Activated CD4-positive, alpha-beta memory T cell treated with anti-CD3 and anti-CD28 coated beads, Interleukin-2, amount 10 ng/mL, durations not matched to agents 7 days and 5 days (primary cell): ENCODE measurements at regions not wholly inside any gene's neighbourhood (a gene's known extent, or its start where the extent isn't known, plus 50 kb on each side); places are given as distances from the start of the nearest gene placed in this dataset.
"Not testable (repeated sequence)": the region's sequence is repeated elsewhere in the genome, so short reads cannot be mapped to it uniquely, and the experiment has no call there.

Experiments
- CTCF ChIA-PET: fragments of 350-600 bp; sonication (Branson Sonifier 250); formaldehyde crosslinking; loops from one replicate; lab custom pipeline; 2021; ENCODE audit warnings: antibody characterized with exemption, inconsistent platforms; lab: Charles Lee
- POLR2A ChIA-PET: fragments of 350-600 bp; sonication (Branson Sonifier 250); formaldehyde crosslinking; loops from one replicate; lab custom pipeline; 2021; ENCODE audit warnings: antibody characterized with exemption; lab: Charles Lee
- DNase-seq: peaks from one replicate; pipeline ENCODE4 v3.0.0-alpha.2; 2020
- H3K27ac Mint-ChIP-seq: one replicate; pipeline ENCODE4 v1.8.0; 2021; ENCODE audit warnings: mild to moderate bottlenecking, mixed read lengths
- H3K27me3 Mint-ChIP-seq: one replicate; pipeline ENCODE4 v1.8.0; 2021; ENCODE audit warnings: mixed read lengths
- H3K36me3 Mint-ChIP-seq: one replicate; pipeline ENCODE4 v1.8.0; 2021; ENCODE audit warnings: low read depth, mixed read lengths
- H3K4me1 Mint-ChIP-seq: one replicate; pipeline ENCODE4 v1.8.0; 2021; ENCODE audit warnings: mixed read lengths
- H3K4me3 Mint-ChIP-seq: one replicate; pipeline ENCODE4 v1.8.0; 2021; ENCODE audit warnings: mild to moderate bottlenecking, mixed read lengths
- H3K9me3 Mint-ChIP-seq: one replicate; pipeline ENCODE4 v1.8.0; 2021; ENCODE audit warnings: mixed read lengths

DNA sequence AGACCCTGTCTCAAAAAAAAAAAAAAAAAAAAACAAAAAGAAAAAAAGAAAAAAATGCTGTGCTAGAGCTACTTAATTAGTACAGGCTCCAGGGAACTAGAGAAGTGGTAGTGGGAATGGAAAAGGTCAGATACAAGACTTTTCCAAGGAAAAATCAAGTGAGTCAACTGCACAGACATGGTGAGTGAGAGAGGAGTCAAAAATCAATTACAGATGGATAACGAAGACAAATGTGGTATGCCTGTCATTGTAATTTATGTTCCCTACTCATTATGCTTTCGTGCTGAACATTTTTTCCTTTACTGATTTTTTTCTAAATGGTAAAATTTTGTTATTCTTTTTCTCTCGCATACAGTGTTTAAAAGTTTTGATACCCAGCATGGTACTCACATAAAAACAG, 111.5 kb downstream of the MDH1 start:
- POLR2A ChIA-PET, result no interaction called here
- Mint-ChIP-seq H3K4me1 (no peaks in the 10 kb centered on the region), H3K4me3 (no peak overlapping the region)

DNA sequence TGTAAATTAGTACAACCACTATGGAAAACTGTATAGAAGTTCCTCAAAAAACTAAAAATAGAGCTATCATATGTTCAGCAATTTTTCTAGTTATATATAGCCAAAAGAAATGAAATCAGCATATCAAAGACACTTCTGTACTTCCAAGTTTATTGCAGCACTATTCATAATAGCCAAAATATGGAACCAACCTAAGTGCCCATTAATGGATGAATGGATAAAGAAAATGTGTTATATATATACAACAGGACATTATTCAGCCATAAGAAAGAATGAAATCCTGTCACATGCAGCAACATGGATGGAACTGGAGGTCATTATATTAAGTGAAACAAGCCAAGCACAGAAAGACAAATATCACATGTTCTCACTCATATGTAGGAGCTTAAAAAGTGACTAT, 112.6 kb downstream of the MDH1 start:
- H3K27ac Mint-ChIP-seq, result no peak overlapping the region
- ChIA-PET POLR2A (no interaction called here), CTCF (interaction anchor here (5.2 kb wide), 1 partner anchor 160 kb away, joined by 89 read pairs; no protein-coding TSS in a partner anchor)
- no peaks in the 10 kb centered on the region for H3K9me3 Mint-ChIP-seq
- H3K36me3 Mint-ChIP-seq, result no peaks in the 10 kb centered on the region
- H3K4me3 Mint-ChIP-seq, result no peak overlapping the region
- peaks cover 4% of the 10 kb centered on the region for H3K27me3 Mint-ChIP-seq
- no peak for DNase-seq
- H3K4me1 Mint-ChIP-seq, result no peaks in the 10 kb centered on the region

More for the DNA sequence above, 111.5 kb downstream of the MDH1 start:
- H3K36me3 Mint-ChIP-seq, result no peaks in the 10 kb centered on the region
- H3K27ac Mint-ChIP-seq, result no peak overlapping the region
- DNase-seq, result no peak
- CTCF ChIA-PET, result interaction anchor here (0.6 to 5.2 kb wide), 4 partner anchors 152 to 221 kb away, joined by 3 to 89 read pairs (median 6); no protein-coding TSS in a partner anchor
- peaks cover under 1% of the 10 kb centered on the region for H3K27me3 Mint-ChIP-seq
- H3K9me3 Mint-ChIP-seq, result no peaks in the 10 kb centered on the region

DNA sequence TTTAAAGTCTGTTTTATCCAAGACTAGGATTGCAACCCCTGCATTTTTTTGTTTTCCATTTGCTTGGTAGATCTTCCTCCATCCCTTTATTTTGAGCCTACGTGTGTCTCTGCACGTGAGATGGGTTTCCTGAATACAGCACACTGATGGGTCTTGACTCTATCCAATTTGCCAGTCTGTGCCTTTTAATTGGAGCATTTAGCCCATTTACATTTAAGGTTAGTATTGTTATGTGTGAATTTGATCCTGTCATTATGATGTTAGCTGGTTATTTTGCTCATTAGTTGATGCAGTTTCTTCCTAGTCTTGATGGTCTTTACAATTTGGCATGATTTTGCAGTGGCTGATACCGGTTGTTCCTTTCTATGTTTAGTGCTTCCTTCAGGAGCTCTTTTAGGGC, 117.3 kb downstream of the MDH1 start:
- H3K9me3 Mint-ChIP-seq, result not testable (repeated sequence)

DNA sequence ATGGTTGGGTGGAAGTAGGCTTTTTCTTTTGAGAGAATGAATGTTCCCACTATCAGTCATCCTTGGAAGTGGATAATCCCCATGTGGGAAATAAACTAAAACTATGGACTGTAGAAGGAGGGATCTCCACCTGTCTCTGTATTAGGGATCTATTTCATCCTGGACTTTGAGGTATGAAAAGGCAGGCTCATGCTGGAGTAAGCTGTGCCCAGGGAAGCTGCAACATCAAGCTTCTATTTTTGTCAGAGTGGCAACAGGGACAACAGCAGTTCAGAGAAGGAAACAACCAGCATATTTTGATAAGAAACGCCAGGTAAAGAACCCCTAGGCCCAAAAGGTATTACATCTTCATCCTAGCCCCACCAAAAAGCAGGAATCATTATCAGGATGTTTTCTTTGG, 122.0 kb downstream of the MDH1 start:
- Mint-ChIP-seq H3K36me3 (no peaks in the 10 kb centered on the region), H3K4me1 (no peaks in the 10 kb centered on the region), H3K27ac (no peak overlapping the region), H3K9me3 (no peaks in the 10 kb centered on the region), H3K27me3 (peaks cover 4% of the 10 kb centered on the region), H3K4me3 (no peak overlapping the region)
- POLR2A ChIA-PET, result no interaction called here
- CTCF ChIA-PET, result no interaction called here
- DNase-seq, result no peak

More for the DNA sequence above, 117.3 kb downstream of the MDH1 start:
- CTCF ChIA-PET, DNase-seq, H3K36me3 Mint-ChIP-seq, H3K27me3 Mint-ChIP-seq, H3K27ac Mint-ChIP-seq, POLR2A ChIA-PET, H3K4me1 Mint-ChIP-seq, H3K4me3 Mint-ChIP-seq: not testable (repeated sequence)

DNA sequence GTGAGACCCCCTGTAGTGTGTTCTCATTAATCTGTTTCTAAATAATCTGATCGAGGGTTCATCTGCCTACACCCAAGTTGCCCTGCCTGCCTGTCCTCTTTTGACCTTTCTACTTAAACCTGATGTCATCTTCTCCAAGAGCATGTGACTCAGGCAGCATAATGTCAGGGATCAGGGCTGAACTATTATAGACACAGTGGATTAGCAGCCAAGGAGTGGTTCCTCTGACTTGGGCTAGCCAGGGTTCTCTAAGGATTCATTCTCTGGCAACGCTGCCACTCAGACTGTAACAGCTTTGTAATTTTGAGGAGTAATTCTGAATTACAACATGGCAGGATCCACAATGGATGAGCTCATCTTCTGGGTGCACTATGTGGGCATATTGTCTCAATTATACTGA, 124.0 kb downstream of the MDH1 start:
- Mint-ChIP-seq H3K27ac (no peak overlapping the region), H3K9me3 (no peaks in the 10 kb centered on the region), H3K27me3 (peaks cover 3% of the 10 kb centered on the region), H3K4me3 (no peak overlapping the region), H3K4me1 (no peaks in the 10 kb centered on the region), H3K36me3 (no peaks in the 10 kb centered on the region)
- ChIA-PET POLR2A (no interaction called here), CTCF (no interaction called here)
- no peak for DNase-seq

DNA sequence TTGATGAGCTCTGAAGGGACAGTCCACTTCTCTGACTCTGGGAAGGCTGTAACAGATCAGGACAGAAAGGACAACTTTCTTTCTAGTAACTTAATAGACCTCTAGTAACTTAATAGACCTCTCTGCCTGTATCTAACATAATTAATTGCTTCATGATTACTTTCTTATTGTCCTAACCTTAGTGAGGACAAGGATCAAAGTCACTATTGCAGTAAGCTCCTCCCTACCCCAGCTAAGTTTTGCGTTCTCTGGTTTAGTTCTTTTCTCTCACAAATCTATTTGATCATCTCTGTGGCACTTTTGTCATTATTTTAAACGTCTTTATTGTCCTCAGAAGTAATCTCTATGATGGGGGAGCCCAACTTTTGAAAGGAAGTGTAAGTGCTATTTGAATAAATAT, 125.5 kb upstream of the UGP2 start:
- Mint-ChIP-seq H3K36me3 (no peaks in the 10 kb centered on the region), H3K27me3 (peaks cover 3% of the 10 kb centered on the region), H3K4me3 (no peak overlapping the region), H3K27ac (no peak overlapping the region), H3K9me3 (peaks cover under 1% of the 10 kb centered on the region), H3K4me1 (no peaks in the 10 kb centered on the region)
- CTCF ChIA-PET, result no interaction called here
- POLR2A ChIA-PET, result no interaction called here
- no peak for DNase-seq

DNA sequence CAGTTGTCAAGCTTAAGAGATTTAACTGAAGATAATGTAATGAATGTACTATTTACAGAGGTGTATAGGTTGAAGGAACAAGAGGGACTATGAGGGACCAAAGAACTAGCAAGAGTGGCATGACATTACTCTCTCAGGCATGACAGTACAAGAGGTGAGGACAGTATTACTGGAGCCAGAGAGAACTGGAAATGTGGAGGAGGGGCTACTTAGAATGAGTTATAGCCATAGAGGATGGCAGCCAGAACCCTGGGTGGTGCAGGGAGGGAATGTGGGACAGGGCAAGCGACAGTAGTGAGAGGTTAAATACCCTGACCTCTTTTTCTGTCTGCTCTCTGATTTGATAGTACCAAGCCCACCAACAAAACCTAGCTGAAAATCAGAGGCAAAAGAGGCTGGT, 122.6 kb upstream of the UGP2 start:
- no peak overlapping the region for H3K27ac Mint-ChIP-seq
- ChIA-PET CTCF (no interaction called here), POLR2A (no interaction called here)
- H3K27me3 Mint-ChIP-seq, result peaks cover 3% of the 10 kb centered on the region
- DNase-seq, result no peak
- H3K4me3 Mint-ChIP-seq, result no peak overlapping the region
- H3K36me3 Mint-ChIP-seq, result no peaks in the 10 kb centered on the region
- no peaks in the 10 kb centered on the region for H3K4me1 Mint-ChIP-seq
- peaks cover 2% of the 10 kb centered on the region for H3K9me3 Mint-ChIP-seq

DNA sequence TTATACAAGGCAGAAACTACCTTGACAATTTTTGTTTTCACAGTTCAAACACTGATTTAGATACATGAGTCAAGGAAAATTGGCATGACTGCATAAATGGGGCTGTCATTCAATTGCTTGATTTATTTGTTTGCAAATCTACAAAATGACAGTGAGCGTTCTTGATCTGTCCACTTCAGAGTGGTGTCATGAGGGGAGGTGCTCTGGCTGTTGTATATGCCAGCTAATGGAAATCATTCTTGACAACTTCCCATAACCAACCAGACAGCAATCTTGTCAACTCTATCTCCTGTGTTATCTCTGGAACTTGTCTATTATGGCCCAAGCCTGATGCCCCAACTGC, 120.6 kb upstream of the UGP2 start:
- Mint-ChIP-seq H3K4me1 (no peaks in the 10 kb centered on the region), H3K27ac (no peak overlapping the region), H3K27me3 (no peaks in the 10 kb centered on the region), H3K36me3 (no peaks in the 10 kb centered on the region), H3K9me3 (peaks cover 2% of the 10 kb centered on the region), H3K4me3 (no peak overlapping the region)
- DNase-seq, result no peak
- POLR2A ChIA-PET, result no interaction called here
- CTCF ChIA-PET, result no interaction called here

DNA sequence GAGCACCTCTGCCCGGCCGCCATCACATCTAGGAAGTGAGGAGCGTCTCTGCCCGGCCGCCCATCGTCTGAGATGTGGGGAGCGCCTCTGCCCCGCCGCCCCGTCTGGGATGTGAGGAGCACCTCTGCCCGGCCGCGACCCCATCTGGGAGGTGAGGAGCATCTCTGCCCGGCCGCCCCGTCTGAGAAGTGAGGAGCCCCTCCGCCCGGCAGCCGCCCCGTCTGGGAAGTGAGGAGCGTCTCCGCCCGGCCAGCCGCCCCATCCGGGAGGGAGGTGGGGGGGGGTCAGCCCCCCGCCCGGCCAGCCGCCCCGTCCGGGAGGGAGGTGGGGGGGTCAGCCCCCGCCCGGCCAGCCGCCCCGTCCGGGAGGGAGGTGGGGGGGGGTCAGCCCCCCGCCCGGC, 119.4 kb upstream of the UGP2 start:
- H3K36me3 Mint-ChIP-seq, H3K27me3 Mint-ChIP-seq, H3K27ac Mint-ChIP-seq, DNase-seq, H3K4me3 Mint-ChIP-seq, H3K9me3 Mint-ChIP-seq, H3K4me1 Mint-ChIP-seq, CTCF ChIA-PET, POLR2A ChIA-PET: not testable (repeated sequence)

DNA sequence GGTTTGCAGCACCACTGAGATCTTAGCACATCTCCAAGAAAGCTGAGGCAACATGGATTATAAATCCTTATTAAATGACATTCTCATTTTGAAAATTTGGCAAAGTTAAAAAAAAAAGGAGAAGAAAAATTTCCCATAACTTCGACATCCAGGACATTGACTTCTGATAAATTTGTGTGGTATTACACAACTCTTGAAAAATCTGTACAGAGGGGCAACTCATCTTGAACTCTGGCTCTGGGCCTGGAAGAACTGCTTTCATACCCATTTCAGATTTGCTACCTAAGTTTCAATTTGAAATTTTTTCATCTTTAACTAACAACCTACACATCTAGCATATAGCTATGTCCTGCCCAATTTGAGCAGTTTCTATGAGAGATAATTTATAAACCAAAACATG, 118.0 kb upstream of the UGP2 start:
- DNase-seq, result no peak
- H3K4me1 Mint-ChIP-seq, result no peaks in the 10 kb centered on the region
- H3K36me3 Mint-ChIP-seq, result no peaks in the 10 kb centered on the region
- ChIA-PET POLR2A (interaction anchor here (1.0 kb wide), 1 partner anchor 10 kb away, joined by 3 read pairs; no protein-coding TSS in a partner anchor), CTCF (no interaction called here)
- peaks cover 2% of the 10 kb centered on the region for H3K9me3 Mint-ChIP-seq
- peaks cover 2% of the 10 kb centered on the region for H3K27me3 Mint-ChIP-seq
- no peak overlapping the region for H3K27ac Mint-ChIP-seq
- no peak overlapping the region for H3K4me3 Mint-ChIP-seq

DNA sequence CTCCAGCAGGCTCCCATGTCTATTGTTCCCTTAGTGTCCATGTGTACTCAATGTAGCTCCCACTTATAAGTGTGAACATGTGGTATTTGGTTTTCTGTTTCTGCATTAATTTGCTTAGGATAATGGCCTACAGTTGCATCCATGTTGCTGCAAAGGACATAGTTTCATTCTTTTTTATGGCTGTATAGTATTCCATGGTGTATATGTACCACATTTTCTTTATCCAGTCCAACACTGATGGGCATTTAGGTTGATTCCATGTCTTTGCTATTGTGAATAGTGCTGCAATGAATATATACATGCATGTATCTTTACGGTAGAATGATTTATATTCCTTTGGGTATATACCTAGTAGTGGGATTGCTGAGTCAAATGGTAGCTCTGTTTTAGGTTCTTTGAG, 116.5 kb upstream of the UGP2 start:
- H3K9me3 Mint-ChIP-seq, H3K4me3 Mint-ChIP-seq, POLR2A ChIA-PET, CTCF ChIA-PET, H3K36me3 Mint-ChIP-seq, H3K27me3 Mint-ChIP-seq, H3K27ac Mint-ChIP-seq, DNase-seq, H3K4me1 Mint-ChIP-seq: not testable (repeated sequence)

DNA sequence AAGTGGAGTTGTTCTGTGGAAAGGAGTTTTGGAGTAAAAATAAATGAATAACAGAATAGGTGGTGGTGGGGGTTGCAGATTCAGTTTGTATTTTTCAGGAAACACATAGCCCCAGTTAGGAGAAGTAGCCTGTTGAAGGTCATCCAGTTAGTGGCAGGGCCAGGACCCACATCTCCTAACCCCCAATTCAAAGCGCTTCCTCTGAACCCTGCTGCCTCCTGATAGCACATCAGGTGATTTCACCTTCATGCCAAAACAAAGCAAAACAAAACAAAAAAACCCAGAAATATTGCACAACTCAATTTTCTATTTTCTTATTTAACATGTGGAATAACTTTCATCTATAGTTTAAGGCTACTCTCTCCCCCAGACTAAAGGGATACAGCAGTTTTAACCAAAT, 112.3 kb upstream of the UGP2 start:
- no peak overlapping the region for H3K27ac Mint-ChIP-seq
- ChIA-PET CTCF (no interaction called here), POLR2A (no interaction called here)
- H3K36me3 Mint-ChIP-seq, result no peaks in the 10 kb centered on the region
- H3K4me1 Mint-ChIP-seq, result no peaks in the 10 kb centered on the region
- no peaks in the 10 kb centered on the region for H3K9me3 Mint-ChIP-seq
- peaks cover 8% of the 10 kb centered on the region for H3K27me3 Mint-ChIP-seq
- H3K4me3 Mint-ChIP-seq, result no peak overlapping the region
- no peak for DNase-seq

DNA sequence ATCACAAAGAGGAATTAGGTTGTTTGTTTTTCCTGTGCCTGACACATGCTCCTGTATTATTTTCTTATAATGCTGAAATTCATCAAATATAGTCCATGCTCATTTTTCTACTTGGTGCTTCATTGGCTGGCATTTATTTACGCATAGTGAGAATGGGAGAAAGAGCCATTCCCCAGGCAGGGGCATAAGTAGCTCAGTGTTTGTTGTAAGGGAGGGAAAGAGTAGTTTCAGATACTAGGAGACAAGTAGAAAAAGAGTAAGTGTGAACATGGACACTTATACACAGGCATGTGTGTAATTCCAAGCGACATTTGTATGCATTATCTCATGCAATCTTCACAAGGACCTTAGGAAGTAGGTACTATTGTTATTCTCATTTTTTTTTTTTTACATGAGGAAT, 111.9 kb upstream of the UGP2 start:
- ChIA-PET CTCF (no interaction called here), POLR2A (no interaction called here)
- Mint-ChIP-seq H3K4me1 (no peaks in the 10 kb centered on the region), H3K36me3 (no peaks in the 10 kb centered on the region), H3K4me3 (no peak overlapping the region), H3K27me3 (peaks cover 8% of the 10 kb centered on the region), H3K9me3 (no peaks in the 10 kb centered on the region), H3K27ac (no peak overlapping the region)
- no peak for DNase-seq

DNA sequence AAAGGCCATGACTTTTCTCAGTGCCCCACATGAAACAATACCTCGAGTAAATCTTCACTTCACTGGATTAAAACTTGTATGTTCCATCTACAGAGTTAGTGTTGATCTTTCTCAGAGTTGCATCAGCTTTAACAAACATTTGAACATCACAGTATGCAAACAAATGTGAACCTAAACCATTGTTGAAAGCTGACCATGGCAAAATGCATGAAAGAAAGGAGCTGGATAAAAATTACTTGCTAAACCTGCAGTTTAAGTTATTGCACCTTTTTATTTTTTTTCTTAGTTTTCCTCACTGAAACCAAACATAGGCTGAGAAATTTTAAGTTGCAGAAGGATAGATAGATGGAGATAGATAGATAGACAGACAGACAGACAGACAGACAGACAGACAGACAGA, 107.2 kb upstream of the UGP2 start:
- Mint-ChIP-seq H3K36me3 (no peaks in the 10 kb centered on the region), H3K27me3 (peaks cover 6% of the 10 kb centered on the region), H3K4me1 (no peaks in the 10 kb centered on the region), H3K4me3 (no peak overlapping the region), H3K27ac (no peak overlapping the region), H3K9me3 (no peaks in the 10 kb centered on the region)
- no peak for DNase-seq
- CTCF ChIA-PET, result no interaction called here
- POLR2A ChIA-PET, result no interaction called here
